ENCODE measurements at regions not wholly inside any gene's neighbourhood (a gene's known extent, or its start where the extent isn't known, plus 50 kb on each side); places are given as distances from the start of the nearest gene placed in this dataset.

- TF ChIP-seq CTCF (IDR thresholded peaks at IDR 0.05) (no peak), POLR2A (IDR thresholded peaks at IDR 0.05) (no peak)
Observed at GRCh38 chr3:187545366-187545765, 124.8 kb downstream of the SST start.

All from testis (tissue), 2 donors.